ENCODE measurements at regions not wholly inside any gene's neighbourhood (a gene's known extent, or its start where the extent isn't known, plus 50 kb on each side); places are given as distances from the start of the nearest gene placed in this dataset.

DNA sequence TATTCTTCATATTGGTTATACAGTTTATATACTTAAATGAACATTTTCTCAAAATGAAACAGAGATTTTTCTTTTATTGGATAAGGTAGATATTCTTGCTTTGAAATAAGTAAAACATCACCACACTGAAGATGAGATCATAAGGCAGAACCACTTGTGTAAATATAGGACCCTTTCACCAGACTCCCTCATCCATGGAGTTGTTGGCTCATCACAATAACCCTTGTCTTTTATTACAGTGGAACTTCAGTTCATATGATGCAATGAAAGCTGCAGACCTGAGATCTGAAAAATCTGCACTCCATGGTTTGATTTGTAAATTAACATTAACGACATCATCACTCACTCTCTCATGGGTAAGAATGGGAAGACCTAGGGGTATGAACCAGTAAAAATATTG, 51.9 kb upstream of the DBX2 start:
- no peak overlapping the region for H3K4me3 ChIP-seq
- no peaks in the 10 kb centered on the region for H3K36me3 ChIP-seq
- H3K27me3 ChIP-seq: 0 out of 2 replicates have a peak, but pooled peaks cover 2% of the 10 kb centered on the region
- no peaks in the 10 kb centered on the region for H3K9me3 ChIP-seq
- no peak for DNase-seq

- H3K27me3 ChIP-seq: 0 out of 2 replicates have a peak, but pooled peaks cover under 1% of the 10 kb centered on the region
- H3K36me3 ChIP-seq: no peaks in the 10 kb centered on the region
Measured at GRCh38 chr12:45105996-45106395, 55.1 kb upstream of the DBX2 start.

DNA sequence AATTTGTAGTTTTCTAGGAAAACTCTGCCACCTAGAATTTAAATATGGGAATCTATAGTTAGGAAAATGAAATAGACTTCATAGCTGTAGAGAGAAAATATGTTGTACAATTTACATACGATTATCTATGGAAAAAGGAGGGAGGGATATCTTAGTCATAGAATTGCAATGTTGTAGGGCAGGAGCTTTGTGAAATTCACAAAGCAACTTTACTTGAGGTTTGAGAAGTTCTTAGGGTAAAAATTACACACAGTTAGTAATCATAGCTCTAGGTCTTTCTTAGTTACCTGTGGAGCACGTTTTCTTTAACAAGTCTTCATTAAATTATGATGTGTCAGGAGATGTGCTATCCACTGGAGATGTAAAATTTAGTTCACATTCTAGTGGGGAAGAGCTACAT, 61.4 kb upstream of the DBX2 start:
- no peak overlapping the region for H3K4me3 ChIP-seq
- H3K36me3 ChIP-seq: no peaks in the 10 kb centered on the region
- DNase-seq: no peak

More at GRCh38 chr12:45105996-45106395, 55.1 kb upstream of the DBX2 start:
- no peak for DNase-seq
- no peak overlapping the region for H3K4me3 ChIP-seq
- H3K9me3 ChIP-seq: no peaks in the 10 kb centered on the region

DNA sequence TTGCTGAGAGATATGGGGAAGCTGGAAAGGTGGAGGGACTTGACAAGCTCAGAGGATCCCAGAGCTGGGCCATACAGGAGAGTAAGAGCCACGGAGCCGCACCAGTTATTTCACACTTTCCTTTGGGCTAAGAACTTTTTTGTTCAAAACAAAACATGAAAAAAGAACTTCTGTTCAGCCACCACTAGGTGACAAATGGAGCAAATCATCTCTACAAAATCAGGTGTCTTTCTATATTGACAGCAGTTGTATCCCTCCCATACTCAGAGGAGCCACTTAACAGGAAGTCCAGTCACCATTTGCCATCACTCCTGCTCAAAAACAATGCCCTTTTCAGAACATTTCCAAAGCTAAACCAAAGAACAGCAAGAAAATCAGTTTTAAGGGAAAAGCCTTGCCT, 70.3 kb upstream of the DBX2 start:
- no peaks in the 10 kb centered on the region for H3K27me3 ChIP-seq
- no peak for DNase-seq
- H3K9me3 ChIP-seq: no peaks in the 10 kb centered on the region
- H3K4me3 ChIP-seq: no peak overlapping the region
- no peaks in the 10 kb centered on the region for H3K36me3 ChIP-seq

More for the DNA sequence above, 61.4 kb upstream of the DBX2 start:
- Histone ChIP-seq H3K27me3 (no peaks in the 10 kb centered on the region), H3K9me3 (no peaks in the 10 kb centered on the region)

DNA sequence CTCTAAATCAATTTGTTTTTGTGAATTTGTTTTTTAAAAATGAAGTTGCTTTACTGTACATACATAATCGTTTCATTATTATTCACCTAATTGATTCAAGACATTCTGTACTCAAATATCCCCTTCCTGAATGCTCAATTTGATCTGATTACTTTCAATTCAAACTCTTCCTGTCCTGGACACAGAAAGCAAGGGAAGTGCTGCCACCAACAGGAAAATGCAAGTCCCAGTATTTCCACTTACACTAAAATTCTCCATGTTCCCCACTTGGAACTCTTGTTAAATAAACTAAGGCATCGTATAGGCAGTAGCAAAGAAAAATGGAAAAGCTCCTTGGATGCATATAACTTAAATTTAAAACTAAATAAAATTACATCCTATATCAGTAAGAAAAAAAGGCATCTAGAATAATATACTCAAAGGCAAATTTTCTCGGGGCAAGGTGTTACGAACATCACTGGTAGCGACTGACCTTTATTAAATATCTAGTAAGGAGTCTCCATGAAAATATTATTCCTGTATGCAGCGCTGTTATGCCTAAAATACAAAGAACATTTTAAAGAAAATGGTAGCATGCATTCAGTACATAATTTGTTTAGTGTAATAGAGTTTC, 72.0 kb upstream of the DBX2 start:
- DNase-seq: peak; percentile 21

DNA sequence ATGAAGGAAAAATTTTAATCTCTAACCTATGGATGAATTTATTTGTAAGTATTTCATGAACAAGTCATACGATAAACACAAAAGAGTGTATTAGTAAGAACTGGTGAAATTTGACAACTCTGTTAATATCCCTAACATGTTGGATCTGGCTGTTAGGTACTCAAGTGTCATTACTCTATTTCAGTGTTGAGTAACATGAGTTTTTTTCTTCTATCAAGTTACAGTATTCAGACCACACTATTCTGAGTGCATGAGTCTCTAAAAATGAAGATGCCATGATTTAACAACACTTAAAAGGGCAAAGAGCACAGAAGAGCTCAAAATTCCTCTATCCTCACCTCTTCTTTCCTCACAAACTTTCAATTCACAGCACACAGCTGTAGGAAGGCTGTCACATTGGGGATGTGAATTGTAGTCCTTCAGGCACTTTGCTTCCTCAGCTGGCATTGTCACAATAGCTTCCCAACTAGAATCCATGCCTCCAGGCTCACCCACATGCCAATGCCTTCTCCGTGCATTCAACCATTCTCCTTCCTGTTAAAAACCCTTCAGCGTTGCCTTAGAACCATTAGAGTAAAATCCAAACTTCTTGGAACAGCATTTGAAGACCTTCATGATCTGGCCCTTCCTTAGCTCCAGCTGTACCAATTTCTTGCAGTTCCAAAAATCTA, 73.7 kb upstream of the DBX2 start:
- no peaks in the 10 kb centered on the region for H3K9me3 ChIP-seq
- H3K27me3 ChIP-seq: no peaks in the 10 kb centered on the region
- no peaks in the 10 kb centered on the region for H3K36me3 ChIP-seq
- H3K4me3 ChIP-seq: no peak overlapping the region
- DNase-seq: no peak

More for the DNA sequence above, 72.0 kb upstream of the DBX2 start:
- H3K9me3 ChIP-seq: no peaks in the 10 kb centered on the region
- H3K27me3 ChIP-seq: no peaks in the 10 kb centered on the region
- H3K36me3 ChIP-seq: no peaks in the 10 kb centered on the region
- no peak overlapping the region for H3K4me3 ChIP-seq

- Histone ChIP-seq H3K9me3 (no peaks in the 10 kb centered on the region), H3K4me3 (no peak overlapping the region), H3K27me3 (no peaks in the 10 kb centered on the region), H3K36me3 (no peaks in the 10 kb centered on the region)
- DNase-seq: no peak
Measured at GRCh38 chr12:45125997-45126396, 75.1 kb upstream of the DBX2 start.

GRCh38 chr12:45128637-45129036, 77.7 kb upstream of the DBX2 start:
- Histone ChIP-seq H3K27me3 (no peaks in the 10 kb centered on the region), H3K4me3 (no peak overlapping the region), H3K9me3 (no peaks in the 10 kb centered on the region), H3K36me3 (no peaks in the 10 kb centered on the region)
- no peak for DNase-seq

- Histone ChIP-seq H3K9me3 (no peaks in the 10 kb centered on the region), H3K36me3 (no peaks in the 10 kb centered on the region), H3K4me3 (no peak overlapping the region), H3K27me3 (no peaks in the 10 kb centered on the region)
- peak; percentile 70 for DNase-seq
Measured at GRCh38 chr12:45130881-45131281, 80.0 kb upstream of the DBX2 start.

DNA sequence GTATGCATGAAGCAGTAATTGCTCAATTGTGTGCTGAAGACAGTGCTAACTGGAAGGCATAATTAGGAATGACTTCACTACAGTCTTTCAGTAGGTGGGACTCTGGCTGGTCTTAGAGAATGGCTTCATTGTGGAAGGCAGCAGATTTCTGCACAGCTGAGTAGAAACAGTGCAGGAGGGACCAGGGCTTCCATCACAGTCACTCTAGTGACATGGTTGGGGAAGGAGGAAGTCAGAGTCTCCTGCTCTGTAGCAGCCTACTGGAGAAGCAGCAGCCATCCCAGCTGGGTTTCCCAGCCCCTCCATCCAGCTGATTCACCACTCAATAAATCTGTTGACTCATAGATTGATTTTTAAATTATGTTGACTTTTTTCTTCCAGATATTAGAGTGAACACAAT, 80.6 kb upstream of the DBX2 start:
- Histone ChIP-seq H3K9me3 (no peaks in the 10 kb centered on the region), H3K27me3 (no peaks in the 10 kb centered on the region), H3K4me3 (no peak overlapping the region), H3K36me3 (no peaks in the 10 kb centered on the region)
- DNase-seq: no peak

DNA sequence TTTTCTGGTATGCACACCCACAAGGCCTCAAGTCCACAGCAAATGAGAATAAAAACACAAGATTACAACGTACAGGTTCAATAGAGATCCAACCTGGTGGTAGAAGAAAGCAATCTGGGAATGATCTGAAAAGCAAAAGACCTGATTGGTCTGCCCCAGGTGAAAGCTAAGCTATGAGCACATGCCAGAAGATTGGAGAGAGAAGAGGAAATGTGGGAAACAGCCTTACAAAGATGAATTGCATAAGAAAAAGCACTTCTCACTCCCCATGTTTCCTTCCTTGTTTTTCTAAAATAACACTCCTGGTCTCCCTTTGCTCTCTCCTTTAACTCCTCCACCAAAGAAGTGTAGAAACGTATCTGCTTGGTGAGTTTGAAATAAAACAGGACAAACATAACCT, 77.3 kb upstream of the ANO6 start:
- Histone ChIP-seq H3K36me3 (no peaks in the 10 kb centered on the region), H3K27me3 (no peaks in the 10 kb centered on the region), H3K9me3 (no peaks in the 10 kb centered on the region), H3K4me3 (no peak overlapping the region)
- DNase-seq: no peak

DNA sequence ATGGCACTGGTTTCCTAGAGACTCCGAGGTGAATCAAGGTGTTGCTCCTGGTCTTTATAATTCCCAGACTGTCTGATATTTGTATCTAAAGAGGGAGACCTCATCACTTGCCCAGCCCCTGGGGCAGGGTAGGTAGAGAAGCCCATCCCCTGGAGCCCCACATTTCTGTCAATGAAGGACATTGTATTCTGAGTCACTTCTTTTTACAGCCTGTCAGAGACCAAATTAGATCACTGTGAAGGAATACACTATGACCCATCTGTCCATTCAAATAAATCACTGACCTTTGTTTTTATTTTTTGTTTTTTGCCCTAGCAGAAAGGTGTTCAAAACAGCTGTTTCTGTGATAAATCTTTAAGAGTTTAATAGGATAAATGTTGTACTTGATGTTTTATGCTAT, 67.9 kb upstream of the ANO6 start:
- H3K36me3 ChIP-seq: no peaks in the 10 kb centered on the region
- H3K4me3 ChIP-seq: no peak overlapping the region
- no peaks in the 10 kb centered on the region for H3K9me3 ChIP-seq
- H3K27me3 ChIP-seq: no peaks in the 10 kb centered on the region
- DNase-seq: no peak

DNA sequence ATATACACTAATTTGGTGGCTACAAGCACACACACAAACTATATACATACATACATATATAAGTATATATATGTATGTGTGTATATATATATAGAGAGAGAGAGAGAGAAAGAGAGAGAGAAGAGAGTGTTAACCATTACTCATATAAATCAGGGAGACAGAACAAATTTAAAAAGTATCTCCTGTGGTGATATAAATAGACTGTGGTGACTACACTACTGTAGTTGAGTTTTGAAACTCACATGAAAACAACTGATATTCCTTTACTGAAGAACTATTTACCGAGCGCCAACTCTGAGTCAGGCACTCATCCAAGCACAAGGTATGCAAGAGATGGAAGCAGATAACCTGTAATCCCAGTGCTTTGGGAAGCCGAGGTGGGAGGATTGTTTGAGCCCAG, 67.3 kb upstream of the ANO6 start:
- no peak for DNase-seq
- Histone ChIP-seq H3K4me3 (no peak overlapping the region), H3K27me3 (no peaks in the 10 kb centered on the region), H3K36me3 (no peaks in the 10 kb centered on the region), H3K9me3 (no peaks in the 10 kb centered on the region)

DNA sequence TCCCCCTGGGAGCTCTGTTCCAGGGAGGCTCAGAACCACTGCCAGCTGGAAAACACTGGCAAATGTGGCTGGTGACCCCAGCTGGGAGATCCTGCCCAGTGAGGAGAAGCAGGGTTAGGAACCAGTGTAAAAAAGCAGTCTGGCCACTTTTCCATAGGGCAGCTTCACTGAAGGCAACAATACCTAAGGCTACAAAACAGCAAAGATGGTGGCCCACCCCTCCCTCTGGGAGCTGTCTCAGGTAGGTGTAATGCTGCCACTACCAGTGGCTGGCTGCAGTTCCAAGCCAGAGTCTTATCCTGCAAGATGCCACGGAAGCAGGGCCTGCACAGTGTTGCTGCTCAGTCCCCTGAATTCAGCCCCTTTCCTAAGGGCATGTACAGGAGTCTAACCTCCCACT, 50.6 kb upstream of the ANO6 start:
- Histone ChIP-seq H3K4me3 (no peak overlapping the region), H3K27me3 (0 out of 2 replicates have a peak, but pooled peaks cover 5% of the 10 kb centered on the region), H3K36me3 (no peaks in the 10 kb centered on the region), H3K9me3 (no peaks in the 10 kb centered on the region)
- no peak for DNase-seq

DNA sequence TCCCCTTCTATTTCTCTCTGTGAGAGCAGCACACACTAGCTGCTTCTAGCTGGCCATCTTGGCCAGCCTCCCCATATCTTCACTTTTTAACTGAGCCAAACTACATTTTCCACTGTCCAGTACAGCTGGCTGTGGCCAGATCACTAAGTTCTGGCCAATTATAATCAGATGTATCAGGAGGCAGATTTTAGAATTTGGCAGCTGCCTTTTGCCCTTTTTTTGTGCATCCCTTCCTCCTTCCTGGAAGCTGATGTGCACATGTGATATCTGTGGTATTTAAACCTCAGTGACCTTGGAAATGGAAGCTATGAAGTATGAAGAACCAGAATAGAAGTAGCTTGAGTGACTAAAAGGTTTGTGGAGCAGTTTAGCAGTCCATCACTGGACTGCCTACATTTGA, 49.8 kb upstream of the ANO6 start:
- DNase-seq: no peak
- no peak overlapping the region for H3K4me3 ChIP-seq
- H3K9me3 ChIP-seq: no peaks in the 10 kb centered on the region
- H3K36me3 ChIP-seq: no peaks in the 10 kb centered on the region
- H3K27me3 ChIP-seq: no peaks in the 10 kb centered on the region
